NAMALWA (cell line): ENCODE measurements at regions not wholly inside any gene's neighbourhood (a gene's known extent, or its start where the extent isn't known, plus 50 kb on each side); places are given as distances from the start of the nearest gene placed in this dataset.
"Not testable (repeated sequence)": the region's sequence is repeated elsewhere in the genome, so short reads cannot be mapped to it uniquely, and the experiment has no call there.

Experiments used
- DNase-seq: peaks from one replicate; pipeline ENCODE4 v3.0.0-alpha.2; 2015; ENCODE audit warnings: low spot score

DNA sequence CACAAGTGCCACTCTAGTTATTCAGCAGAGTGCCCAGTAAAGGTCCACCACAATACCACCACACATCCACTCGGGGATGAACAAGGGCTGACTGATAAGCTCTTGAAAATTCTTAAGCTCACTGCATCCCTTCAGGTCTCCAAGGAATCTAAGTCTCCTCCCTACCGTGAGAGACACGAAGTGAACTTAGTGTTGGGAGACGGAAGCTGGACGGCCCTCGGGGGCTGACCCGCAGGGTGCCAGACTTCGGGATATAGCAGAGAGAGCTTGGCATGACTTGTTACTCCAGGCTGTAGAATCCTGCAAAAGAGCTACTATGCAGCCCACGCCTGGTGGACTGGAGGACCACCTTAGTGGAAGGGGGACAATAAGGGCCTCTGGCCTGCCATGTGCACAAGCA, 75.1 kb downstream of the LYZL1 start:
- not testable (repeated sequence) for DNase-seq

GRCh38 chr10:29366206-29366605, 77.3 kb downstream of the LYZL1 start:
- not testable (repeated sequence) for DNase-seq

- no peak for DNase-seq
Measured at GRCh38 chr10:29369419-29369818, 80.5 kb downstream of the LYZL1 start.

DNA sequence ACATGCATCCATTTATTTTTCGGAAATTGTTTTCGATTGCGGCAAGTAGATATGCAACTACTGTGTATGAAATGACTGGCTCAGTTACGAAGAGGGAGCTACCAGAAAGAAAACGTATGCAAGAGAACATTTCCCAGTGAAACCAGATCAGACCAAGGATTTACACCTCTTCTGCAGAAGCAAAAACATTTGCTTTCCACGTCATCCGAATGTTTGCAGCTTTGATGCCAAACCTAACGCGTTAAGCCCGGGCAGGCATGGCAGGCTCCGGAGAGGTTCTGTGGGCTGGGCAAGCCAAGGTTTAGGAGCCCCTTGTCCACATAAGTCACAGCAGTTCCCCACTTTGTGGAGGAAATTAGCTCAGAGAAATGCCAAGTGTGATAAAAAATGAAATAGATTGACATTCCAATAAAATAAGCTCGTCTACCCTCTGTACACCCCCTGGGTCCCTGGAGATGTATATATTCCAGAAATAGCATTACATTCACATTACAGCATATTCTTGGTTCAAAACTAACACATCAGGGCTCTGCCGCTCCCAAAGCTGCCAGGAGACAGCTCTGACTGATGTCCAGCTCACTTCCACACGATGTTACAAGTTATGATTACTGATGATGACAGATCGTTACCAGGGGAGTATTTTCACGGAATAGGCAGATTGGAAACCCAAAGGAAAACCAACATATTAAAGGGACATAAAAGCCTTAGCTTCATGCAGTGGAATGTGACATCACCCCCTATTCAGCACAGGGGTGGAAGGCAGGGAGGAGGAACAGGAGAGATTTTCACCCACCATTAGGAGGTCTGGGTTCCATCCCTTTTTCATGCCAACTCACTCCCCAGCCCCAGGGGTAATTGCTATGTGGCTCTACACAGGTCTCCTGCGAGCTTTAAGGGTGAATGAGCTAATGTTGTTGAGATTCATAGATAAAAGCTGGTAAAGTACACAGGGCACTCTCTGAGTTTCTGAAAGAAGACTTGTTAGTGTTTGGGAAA, 81.5 kb downstream of the LYZL1 start:
- DNase-seq = no peak

- DNase-seq = no peak
Measured at GRCh38 chr10:29372920-29373319, 84.0 kb downstream of the LYZL1 start.

- DNase-seq = no peak
Measured at GRCh38 chr10:29374162-29374561, 85.3 kb downstream of the LYZL1 start.

DNA sequence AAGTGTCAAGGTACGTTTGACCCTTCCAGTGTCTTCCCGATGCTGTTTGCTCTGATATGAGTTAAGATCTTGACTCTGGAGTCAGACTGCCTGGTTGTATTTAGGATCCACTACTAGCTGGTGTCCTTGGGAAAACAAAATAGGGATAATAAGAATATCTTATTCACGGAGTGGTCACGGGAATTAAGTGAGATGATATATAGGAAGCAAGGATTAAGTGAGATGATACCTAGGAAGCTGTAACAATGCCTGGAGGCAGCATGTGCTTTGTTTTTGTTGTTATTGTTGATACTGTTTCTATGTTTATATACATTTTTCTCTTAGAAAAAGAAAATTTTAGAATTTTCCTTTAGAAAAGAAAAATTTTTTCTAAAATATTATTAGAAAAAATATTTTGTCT, 87.0 kb downstream of the LYZL1 start:
- no peak for DNase-seq

GRCh38 chr10:29377333-29377961, 88.6 kb downstream of the LYZL1 start:
- DNase-seq = peak; percentile 20

DNA sequence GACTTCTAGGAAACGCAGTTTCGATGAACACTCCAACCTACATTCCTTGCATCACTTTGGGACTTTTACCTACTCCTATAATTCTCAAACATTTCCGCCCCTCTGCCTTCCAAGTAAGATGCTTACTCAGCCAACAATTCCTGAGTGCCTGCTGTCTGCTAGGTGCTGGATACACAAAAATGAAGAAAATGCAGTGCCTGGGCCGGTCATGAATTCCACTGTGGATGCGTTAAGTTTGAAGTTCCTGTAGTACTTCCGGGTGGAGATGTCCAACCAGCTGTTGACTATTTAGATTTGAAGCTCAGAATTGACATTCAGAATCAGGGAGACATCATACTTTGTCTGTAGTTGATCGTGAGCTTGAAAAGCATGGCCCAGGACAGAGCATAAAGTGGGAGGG, 89.2 kb downstream of the LYZL1 start:
- no peak for DNase-seq

- DNase-seq = no peak
Measured at GRCh38 chr10:29379208-29379607, 90.3 kb downstream of the LYZL1 start.

DNA sequence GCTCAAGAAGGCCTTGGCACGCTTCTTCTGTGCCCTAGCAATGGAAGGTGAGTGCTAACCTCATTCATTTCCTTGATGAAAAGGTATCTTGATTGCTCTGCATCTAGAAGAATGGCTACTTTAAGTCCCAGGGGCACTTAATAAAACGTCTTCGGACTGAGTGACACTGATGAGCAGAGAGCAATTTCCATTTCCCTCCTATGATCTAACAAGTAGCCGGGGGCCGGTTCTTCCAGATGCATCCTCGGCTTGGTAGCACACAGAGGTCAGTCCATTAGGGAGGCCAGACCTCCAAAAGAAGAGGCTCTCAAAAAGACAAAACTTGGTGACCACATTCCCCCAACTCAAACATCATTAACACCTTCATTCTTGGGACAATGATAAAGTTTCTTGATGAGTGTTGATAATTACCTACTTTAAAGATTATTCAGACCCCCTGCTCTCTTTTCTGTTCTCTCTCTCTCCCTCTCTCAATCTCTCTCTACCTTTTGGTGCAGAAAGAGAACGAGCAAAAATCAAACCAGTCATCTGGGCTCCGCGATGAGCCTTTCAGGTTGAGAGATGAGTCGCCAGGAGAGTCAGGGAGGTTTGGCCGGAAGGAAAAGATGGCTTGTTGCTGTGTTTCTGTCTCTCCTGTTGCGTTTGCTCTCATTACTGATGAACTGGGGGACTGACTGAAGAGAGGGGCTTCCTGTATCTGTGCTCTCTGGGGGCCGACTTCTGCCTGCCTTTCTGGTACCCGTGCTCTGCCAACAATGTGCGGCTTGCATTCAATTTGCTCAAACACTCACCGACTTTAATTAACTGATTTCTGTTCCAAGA, 91.1 kb downstream of the LYZL1 start:
- DNase-seq = not testable (repeated sequence)

DNA sequence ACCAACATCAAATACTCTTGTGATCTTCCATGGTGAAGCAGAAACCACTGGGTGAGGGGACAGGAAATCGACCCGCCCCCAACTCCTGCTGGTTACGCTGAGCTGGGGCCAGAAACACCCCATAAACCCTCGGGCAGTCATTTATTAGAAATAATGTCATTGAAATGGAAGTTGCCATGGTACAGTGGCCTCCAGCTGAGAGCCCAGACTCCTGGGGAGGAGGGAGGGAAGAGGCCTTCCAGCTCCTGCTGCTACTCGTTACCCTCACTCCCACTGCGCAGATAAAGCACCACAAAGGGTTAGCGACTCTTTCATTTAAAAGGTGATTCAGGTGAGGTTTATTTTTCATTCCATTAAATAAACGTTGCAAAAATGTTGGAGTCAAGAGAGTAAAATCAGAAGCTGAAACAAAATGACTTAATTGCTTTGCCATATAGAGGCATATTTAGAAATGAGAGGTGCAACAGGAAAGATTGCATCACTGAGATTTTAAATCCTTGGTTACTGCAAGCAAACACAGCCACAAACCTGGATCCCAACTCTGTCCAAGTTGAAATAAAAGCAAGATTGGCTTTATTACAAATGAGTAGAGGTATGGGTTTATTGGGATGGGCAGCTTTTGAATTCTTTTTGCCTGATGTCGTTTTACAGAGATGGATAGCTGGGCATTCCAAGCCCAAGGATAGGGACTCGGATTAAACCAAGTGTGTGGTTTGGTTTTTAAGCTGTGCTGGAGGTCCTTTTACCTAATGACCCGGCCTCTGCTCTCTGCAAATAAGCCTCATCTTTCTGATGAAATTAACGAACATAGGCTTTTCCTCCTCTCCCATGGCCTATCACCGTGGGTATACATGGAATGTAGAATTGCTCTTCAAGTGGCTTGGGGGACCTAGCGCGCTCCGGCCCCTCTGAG, 92.0 kb downstream of the LYZL1 start:
- DNase-seq = not testable (repeated sequence)

DNA sequence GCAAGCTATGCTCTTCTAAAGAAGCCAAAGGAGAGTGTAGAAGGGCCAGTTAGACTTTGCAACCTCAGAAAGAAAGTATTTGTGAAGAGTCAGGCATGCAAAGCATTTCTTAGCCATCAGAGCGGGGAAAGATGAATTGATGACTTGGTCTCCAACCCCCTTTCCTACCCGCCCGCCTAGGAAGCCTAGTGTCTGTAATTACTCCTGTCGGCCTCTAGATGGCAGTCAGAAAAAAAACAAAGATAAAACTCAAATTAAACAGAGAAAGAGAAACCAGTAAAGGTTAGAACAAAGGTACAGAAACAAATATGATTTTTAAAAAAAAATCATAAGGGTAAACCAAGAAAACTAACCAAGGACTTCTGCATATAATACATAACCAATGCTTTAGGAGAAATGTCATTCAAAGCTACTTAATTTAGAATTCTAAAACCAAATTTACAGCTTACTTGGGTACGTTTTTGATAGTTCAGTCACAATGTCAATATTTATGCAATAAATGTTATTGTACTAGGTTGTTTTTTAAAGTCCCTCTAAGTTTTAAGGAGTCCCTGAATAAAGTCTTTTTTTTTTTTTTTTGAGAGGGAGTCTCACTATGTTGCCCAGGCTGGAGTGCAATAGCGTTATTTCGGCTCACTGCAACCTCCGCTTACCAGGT, 97.6 kb downstream of the LYZL1 start:
- DNase-seq = peak; percentile 49

DNA sequence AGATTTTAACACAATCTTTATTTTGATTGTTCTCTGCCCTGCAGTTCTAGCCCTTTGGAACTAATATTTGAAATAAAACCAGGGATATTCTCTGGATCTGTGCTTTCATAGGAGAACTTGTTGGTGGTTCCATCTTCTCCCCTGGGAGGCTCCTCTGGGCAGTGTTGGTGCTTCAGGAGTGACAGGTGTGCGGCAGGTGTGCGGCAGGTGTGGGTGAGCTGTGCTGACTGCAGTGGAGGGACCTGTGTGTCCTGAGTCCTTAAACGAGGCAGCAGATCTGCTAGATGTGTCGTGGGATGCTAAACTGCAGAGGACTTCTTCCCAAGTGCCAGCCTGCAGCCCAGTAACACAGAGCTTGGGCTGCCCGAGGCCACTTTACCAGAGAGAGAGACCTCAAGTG, 98.4 kb downstream of the LYZL1 start:
- DNase-seq = no peak

DNA sequence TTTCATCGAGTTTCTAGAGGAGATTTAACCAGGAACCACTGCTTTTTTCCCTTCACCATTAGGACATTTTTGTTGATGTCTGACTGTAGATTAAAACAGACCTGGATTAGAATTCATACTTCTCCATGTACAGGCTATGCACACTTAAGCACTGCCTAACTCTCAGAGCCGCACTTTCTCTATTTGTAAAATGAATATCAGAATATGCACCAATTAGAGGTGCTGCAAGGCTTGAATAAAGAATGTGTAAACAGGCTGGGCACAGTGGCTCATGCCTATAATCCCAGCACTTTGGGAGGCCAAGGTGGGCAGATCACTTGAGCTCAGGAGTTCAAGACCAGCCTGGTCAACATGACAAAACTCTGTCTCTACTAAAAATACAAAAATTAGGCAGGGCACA, 99.2 kb downstream of the LYZL1 start:
- DNase-seq = not testable (repeated sequence)

DNA sequence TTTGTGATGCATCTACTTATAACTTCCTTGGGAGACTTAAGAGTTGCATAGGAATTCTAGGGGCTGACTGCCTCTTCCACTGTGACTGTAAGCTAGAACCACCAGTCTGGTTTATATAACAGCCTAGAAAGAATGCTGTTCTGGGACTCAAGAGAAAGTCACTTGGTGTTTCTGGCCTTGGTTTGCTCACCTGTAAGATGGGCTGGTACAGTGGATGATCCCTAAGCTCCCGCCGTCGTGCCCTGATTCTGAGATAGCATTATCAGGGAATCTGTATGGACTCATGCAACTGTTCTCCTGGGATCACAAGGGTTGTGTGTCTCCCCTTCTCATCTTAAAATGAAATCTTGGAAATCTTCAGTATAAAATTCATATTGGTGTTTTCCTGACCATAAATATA, 100.6 kb downstream of the LYZL1 start:
- DNase-seq = no peak

GRCh38 chr10:29389935-29390334, 101.1 kb downstream of the LYZL1 start:
- DNase-seq = no peak

- DNase-seq = peak; percentile 31
Measured at GRCh38 chr10:29392376-29393021, 103.6 kb downstream of the LYZL1 start.

- no peak for DNase-seq
Measured at GRCh38 chr10:29394321-29394932, 105.6 kb downstream of the LYZL1 start.

- DNase-seq = no peak
Measured at GRCh38 chr10:29395409-29395808, 106.5 kb downstream of the LYZL1 start.
